ENCODE measurements at regions not wholly inside any gene's neighbourhood (a gene's known extent, or its start where the extent isn't known, plus 50 kb on each side); places are given as distances from the start of the nearest gene placed in this dataset.
"Not testable (repeated sequence)": the region's sequence is repeated elsewhere in the genome, so short reads cannot be mapped to it uniquely, and the experiment has no call there.

- DNase-seq (ENCODE audit: low spot score), result no peak
These were observed 66.4 kb upstream of the SESTD1 start for GRCh38 chr2:179331061-179331460.

- DNase-seq (ENCODE audit: low spot score), result no peak
These were observed 57.7 kb upstream of the SESTD1 start for GRCh38 chr2:179322289-179322688.

GRCh38 chr2:179321034-179321433 is 56.4 kb upstream of the SESTD1 start:
- DNase-seq (ENCODE audit: low spot score), result not testable (repeated sequence)

- not testable (repeated sequence) for DNase-seq (ENCODE audit: low spot score)
These were observed 50.1 kb upstream of the SESTD1 start for GRCh38 chr2:179314729-179315128.

Data from COLO829 (cell line).